ENCODE measurements at regions not wholly inside any gene's neighbourhood (a gene's known extent, or its start where the extent isn't known, plus 50 kb on each side); places are given as distances from the start of the nearest gene placed in this dataset.

- WGBS, result 32% methylated on average over 4 of the region's 5 CpGs
- Histone ChIP-seq H3K4me1 (ENCODE audit: insufficient read depth, low read length) (peaks cover 52% of the 10 kb centered on the region), H3K9ac (ENCODE audit: low read depth, low read length) (no peak overlapping the region), H3K4me3 (ENCODE audit: low read length) (no peak overlapping the region), H3K27ac (ENCODE audit: low read depth, low read length) (peak overlapping the region; percentile 59; the same call in 1 of the 2 replicates), H3K27me3 (ENCODE audit: insufficient read depth, low read length) (no peaks in the 10 kb centered on the region), H3K36me3 (ENCODE audit: insufficient read depth, low read length) (no peaks in the 10 kb centered on the region), H3K9me3 (ENCODE audit: insufficient read depth, low read depth, low read length) (no peaks in the 10 kb centered on the region)
Observed at GRCh38 chr7:18396953-18397352, 98.6 kb upstream of the HDAC9 start.

DNA sequence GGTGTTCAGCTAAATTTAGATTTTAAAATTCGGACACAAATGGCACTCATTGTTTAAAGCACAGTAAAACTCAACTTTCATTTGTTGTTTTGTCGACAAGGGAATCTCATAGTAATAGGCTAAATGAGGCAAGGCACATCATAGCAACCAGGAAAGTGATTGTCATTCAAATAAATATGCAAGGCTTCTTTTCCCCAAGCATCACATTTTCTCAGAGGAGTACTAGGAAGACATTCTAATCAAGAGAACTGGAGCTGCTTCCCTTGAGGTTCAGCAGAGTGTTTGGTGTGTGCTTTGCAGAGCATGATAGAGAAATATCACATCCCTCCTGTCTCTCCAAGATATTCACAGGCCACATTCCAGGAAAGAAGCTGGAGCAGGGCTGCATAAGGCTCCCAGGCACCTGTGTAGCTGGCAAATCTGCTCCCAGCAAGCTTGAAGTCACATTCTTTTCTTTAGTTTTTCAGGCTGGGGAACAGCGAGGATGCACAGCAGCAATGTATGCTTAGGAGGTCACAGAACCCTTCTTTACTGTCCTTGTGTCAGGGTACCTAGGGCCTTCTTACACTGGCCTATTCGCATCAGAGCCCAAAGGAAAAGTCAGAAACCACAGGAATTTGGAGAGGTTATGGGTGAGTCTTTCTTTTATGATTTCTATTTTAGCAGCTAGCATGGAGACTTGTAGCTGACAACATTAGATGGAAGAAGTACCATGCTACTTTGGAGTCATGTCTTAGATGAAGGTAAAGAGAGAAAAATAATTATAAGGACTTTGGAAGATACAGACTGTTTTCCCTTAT lies 95.9 kb upstream of the HDAC9 start:
- Histone ChIP-seq H3K36me3 (ENCODE audit: insufficient read depth, low read length) (no peaks in the 10 kb centered on the region), H3K27ac (ENCODE audit: low read depth, low read length) (peak overlapping the region; percentile 14; the same call in 1 of the 2 replicates), H3K4me3 (ENCODE audit: low read length) (no peak overlapping the region), H3K27me3 (ENCODE audit: insufficient read depth, low read length) (no peaks in the 10 kb centered on the region), H3K4me1 (ENCODE audit: insufficient read depth, low read length) (peaks cover 45% of the 10 kb centered on the region), H3K9me3 (ENCODE audit: insufficient read depth, low read depth, low read length) (no peaks in the 10 kb centered on the region), H3K9ac (ENCODE audit: low read depth, low read length) (no peak overlapping the region)
- WGBS, result 87% methylated on average over 4 of the region's 4 CpGs

DNA sequence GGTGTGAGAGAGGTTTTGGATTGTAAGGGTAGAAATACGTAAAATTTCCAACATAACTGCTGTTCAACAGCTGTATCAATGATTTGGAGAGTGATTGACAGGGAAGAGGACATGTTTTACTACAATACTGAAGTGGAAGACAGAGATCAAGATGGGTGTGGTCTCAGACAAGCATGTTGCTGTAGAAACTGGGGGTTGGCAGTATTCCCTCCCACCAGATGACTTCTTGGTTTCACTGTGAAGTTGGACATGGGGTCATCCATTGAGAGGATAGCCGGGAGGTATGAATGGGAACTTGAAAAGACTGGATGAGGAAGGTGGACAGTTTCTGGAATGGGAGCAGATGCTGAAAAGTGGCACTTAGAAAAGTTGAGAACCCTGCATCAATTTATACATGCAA lies 95.3 kb upstream of the HDAC9 start:
- WGBS, result 92% methylated on average over 2 of the region's 2 CpGs
- Histone ChIP-seq H3K4me3 (ENCODE audit: low read length) (no peak overlapping the region), H3K27me3 (ENCODE audit: insufficient read depth, low read length) (no peaks in the 10 kb centered on the region), H3K9ac (ENCODE audit: low read depth, low read length) (no peak overlapping the region), H3K9me3 (ENCODE audit: insufficient read depth, low read depth, low read length) (no peaks in the 10 kb centered on the region), H3K36me3 (ENCODE audit: insufficient read depth, low read length) (no peaks in the 10 kb centered on the region), H3K27ac (ENCODE audit: low read depth, low read length) (no peak overlapping the region), H3K4me1 (ENCODE audit: insufficient read depth, low read length) (peaks cover 45% of the 10 kb centered on the region)

DNA sequence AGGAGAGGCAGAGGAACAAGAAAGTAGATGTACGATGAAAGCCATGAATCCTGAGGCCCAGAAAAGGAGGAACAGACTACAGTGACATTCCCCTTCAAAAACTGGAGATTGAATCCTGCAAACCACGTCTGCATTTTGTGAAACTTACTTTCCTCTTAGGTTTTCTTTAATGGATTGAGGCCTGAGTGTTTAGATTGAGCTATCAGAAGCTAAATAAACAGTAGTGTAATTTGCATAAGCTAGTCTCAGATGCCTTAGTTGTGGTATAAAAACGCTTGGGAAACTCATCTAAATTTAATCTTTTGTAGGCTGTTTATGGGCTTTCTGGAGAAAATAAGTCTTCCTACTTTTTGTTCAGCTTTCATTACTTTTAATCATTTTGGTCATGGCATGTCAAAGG lies 94.8 kb upstream of the HDAC9 start:
- 90% methylated on average over 3 of the region's 3 CpGs for WGBS
- no peak overlapping the region for H3K27ac ChIP-seq (ENCODE audit: low read depth, low read length)
- H3K36me3 ChIP-seq (ENCODE audit: insufficient read depth, low read length), result no peaks in the 10 kb centered on the region
- H3K4me1 ChIP-seq (ENCODE audit: insufficient read depth, low read length), result peaks cover 45% of the 10 kb centered on the region
- no peaks in the 10 kb centered on the region for H3K27me3 ChIP-seq (ENCODE audit: insufficient read depth, low read length)
- no peak overlapping the region for H3K9ac ChIP-seq (ENCODE audit: low read depth, low read length)
- H3K4me3 ChIP-seq (ENCODE audit: low read length), result no peak overlapping the region
- no peaks in the 10 kb centered on the region for H3K9me3 ChIP-seq (ENCODE audit: insufficient read depth, low read depth, low read length)

DNA sequence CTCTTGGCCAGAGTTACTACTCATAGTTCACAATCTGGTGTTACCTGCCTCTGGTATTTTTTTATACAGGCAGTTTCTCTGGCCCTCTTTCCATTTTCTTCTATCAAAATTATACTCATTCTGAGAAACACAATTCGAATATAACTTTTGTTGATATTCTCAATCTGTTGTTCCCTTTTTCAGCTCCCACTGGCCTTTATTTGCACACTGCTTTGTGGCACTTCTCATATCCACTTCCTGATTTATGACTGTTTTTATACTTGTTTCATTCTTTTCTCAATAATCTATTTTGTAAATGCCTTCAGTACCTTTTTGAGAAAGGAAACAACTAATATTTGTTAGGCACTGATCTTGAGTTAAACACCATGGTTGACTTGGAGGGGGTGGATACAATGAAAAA lies 93.8 kb upstream of the HDAC9 start:
- no peaks in the 10 kb centered on the region for H3K36me3 ChIP-seq (ENCODE audit: insufficient read depth, low read length)
- H3K9me3 ChIP-seq (ENCODE audit: insufficient read depth, low read depth, low read length), result no peaks in the 10 kb centered on the region
- H3K4me3 ChIP-seq (ENCODE audit: low read length), result no peak overlapping the region
- 90% methylated on average over 1 of the region's 1 CpG for WGBS
- no peak overlapping the region for H3K9ac ChIP-seq (ENCODE audit: low read depth, low read length)
- no peak overlapping the region for H3K27ac ChIP-seq (ENCODE audit: low read depth, low read length)
- no peaks in the 10 kb centered on the region for H3K27me3 ChIP-seq (ENCODE audit: insufficient read depth, low read length)
- H3K4me1 ChIP-seq (ENCODE audit: insufficient read depth, low read length), result peaks cover 38% of the 10 kb centered on the region

DNA sequence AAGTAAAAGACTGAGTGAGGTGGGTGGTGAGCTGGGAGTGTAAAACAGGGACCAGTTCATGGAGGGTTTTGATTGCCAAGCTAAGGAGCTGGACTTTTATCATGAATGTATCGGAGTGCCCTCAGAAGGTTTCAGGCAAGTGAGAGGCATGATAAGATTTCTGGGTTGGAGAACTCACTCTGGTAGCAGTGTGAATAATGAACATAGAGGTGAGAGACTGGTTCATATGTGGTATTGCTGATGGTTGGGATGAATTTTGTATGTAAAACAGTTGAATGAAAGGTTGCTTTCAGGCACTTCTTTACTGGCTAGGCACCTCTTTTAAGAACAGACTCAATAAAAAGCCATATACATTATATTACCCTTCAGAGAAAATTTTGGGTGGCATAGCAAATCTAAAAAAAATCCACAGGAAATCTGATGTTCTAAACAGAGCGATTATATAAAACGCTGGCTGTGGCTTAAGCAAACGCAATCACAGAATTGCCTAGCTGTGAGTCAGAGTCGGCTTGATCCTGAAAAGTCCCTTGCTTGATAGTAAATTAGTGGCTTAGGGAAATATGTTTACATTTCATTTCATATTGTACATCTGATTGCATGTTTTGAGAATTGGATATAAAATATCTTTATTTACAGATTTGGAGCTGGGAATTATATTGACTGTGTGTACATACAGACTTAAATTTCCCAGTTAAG lies 92.9 kb upstream of the HDAC9 start:
- Histone ChIP-seq H3K36me3 (ENCODE audit: insufficient read depth, low read length) (no peaks in the 10 kb centered on the region), H3K9me3 (ENCODE audit: insufficient read depth, low read depth, low read length) (no peaks in the 10 kb centered on the region), H3K27me3 (ENCODE audit: insufficient read depth, low read length) (no peaks in the 10 kb centered on the region), H3K27ac (ENCODE audit: low read depth, low read length) (no peak overlapping the region), H3K9ac (ENCODE audit: low read depth, low read length) (no peak overlapping the region), H3K4me1 (ENCODE audit: insufficient read depth, low read length) (peaks cover 38% of the 10 kb centered on the region), H3K4me3 (ENCODE audit: low read length) (no peak overlapping the region)
- WGBS, result 93% methylated on average over 5 of the region's 5 CpGs

DNA sequence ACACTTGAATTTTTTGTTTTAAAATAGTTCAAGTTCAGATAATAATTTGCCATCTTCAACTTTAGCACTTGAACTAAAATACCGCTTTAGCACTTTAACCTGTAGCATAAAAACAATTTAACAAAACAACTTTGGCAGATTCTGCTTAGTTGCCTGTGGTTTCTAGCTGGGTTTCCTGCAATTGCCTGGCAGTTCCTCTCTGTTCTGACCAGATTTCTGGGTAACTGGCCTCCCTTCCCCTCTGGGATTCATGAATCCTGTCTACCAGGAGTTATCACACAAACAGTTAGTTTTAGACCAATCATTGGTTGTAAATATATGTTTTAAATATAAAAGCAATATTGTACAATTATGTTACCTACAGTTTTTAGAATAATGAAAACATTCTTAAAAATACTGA lies 89.8 kb upstream of the HDAC9 start:
- no peaks in the 10 kb centered on the region for H3K9me3 ChIP-seq (ENCODE audit: insufficient read depth, low read depth, low read length)
- no peak overlapping the region for H3K9ac ChIP-seq (ENCODE audit: low read depth, low read length)
- WGBS, result 96% methylated on average over 1 of the region's 1 CpG
- no peaks in the 10 kb centered on the region for H3K27me3 ChIP-seq (ENCODE audit: insufficient read depth, low read length)
- no peak overlapping the region for H3K4me3 ChIP-seq (ENCODE audit: low read length)
- H3K4me1 ChIP-seq (ENCODE audit: insufficient read depth, low read length), result peaks cover 31% of the 10 kb centered on the region
- no peak overlapping the region for H3K27ac ChIP-seq (ENCODE audit: low read depth, low read length)
- no peaks in the 10 kb centered on the region for H3K36me3 ChIP-seq (ENCODE audit: insufficient read depth, low read length)

DNA sequence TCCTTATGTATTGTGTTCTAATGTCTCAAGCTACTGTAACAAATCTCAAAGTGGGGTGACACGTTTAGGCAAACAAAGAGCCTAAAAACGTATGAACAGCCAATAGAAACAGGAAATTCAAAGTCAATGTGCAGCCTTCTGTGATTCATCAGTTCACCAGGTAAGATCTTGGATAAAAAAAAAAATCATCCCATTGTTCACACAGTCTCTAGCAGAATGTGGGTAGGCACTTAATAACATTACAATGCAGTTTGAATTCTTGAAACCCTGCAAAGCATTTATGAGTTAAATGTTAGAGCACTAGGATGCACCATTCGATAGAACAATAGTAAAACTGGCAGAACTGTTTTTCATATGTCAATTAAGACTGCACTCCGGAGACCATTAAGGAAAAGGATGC lies 88.2 kb upstream of the HDAC9 start:
- Histone ChIP-seq H3K27me3 (ENCODE audit: insufficient read depth, low read length) (no peaks in the 10 kb centered on the region), H3K9ac (ENCODE audit: low read depth, low read length) (peak overlapping the region; percentile 10; the same call in 1 of the 2 replicates), H3K4me1 (ENCODE audit: insufficient read depth, low read length) (peaks cover 31% of the 10 kb centered on the region), H3K36me3 (ENCODE audit: insufficient read depth, low read length) (no peaks in the 10 kb centered on the region), H3K9me3 (ENCODE audit: insufficient read depth, low read depth, low read length) (no peaks in the 10 kb centered on the region), H3K27ac (ENCODE audit: low read depth, low read length) (no peak overlapping the region; the same call in 1 of the 2 replicates), H3K4me3 (ENCODE audit: low read length) (no peak overlapping the region)
- WGBS, result 62% methylated on average over 3 of the region's 4 CpGs

- Histone ChIP-seq H3K4me1 (ENCODE audit: insufficient read depth, low read length) (peaks cover 31% of the 10 kb centered on the region), H3K27me3 (ENCODE audit: insufficient read depth, low read length) (no peaks in the 10 kb centered on the region), H3K27ac (ENCODE audit: low read depth, low read length) (peak overlapping the region; percentile 59), H3K9ac (ENCODE audit: low read depth, low read length) (peak overlapping the region; percentile 51; the same call in 1 of the 2 replicates), H3K4me3 (ENCODE audit: low read length) (no peak overlapping the region), H3K36me3 (ENCODE audit: insufficient read depth, low read length) (no peaks in the 10 kb centered on the region), H3K9me3 (ENCODE audit: insufficient read depth, low read depth, low read length) (no peaks in the 10 kb centered on the region)
- 77% methylated on average over 2 of the region's 2 CpGs for WGBS
Observed at GRCh38 chr7:18408461-18408860, 87.1 kb upstream of the HDAC9 start.

- H3K4me1 ChIP-seq (ENCODE audit: insufficient read depth, low read length), result peaks cover 31% of the 10 kb centered on the region
- 84% methylated on average over 4 of the region's 4 CpGs for WGBS
- peak overlapping the region; percentile 59 for H3K27ac ChIP-seq (ENCODE audit: low read depth, low read length)
Observed at GRCh38 chr7:18408868-18409267, 86.7 kb upstream of the HDAC9 start.

GRCh38 chr7:18413447-18413846 lies 82.1 kb upstream of the HDAC9 start:
- Histone ChIP-seq H3K36me3 (ENCODE audit: insufficient read depth, low read length) (no peaks in the 10 kb centered on the region), H3K4me3 (ENCODE audit: low read length) (no peak overlapping the region), H3K27ac (ENCODE audit: low read depth, low read length) (no peak overlapping the region), H3K9me3 (ENCODE audit: insufficient read depth, low read depth, low read length) (no peaks in the 10 kb centered on the region), H3K27me3 (ENCODE audit: insufficient read depth, low read length) (no peaks in the 10 kb centered on the region), H3K9ac (ENCODE audit: low read depth, low read length) (no peak overlapping the region), H3K4me1 (ENCODE audit: insufficient read depth, low read length) (peaks cover 21% of the 10 kb centered on the region)
- no CpG with 5 or more reads among the region's 1 CpG for WGBS

More at GRCh38 chr7:18408868-18409267, 86.7 kb upstream of the HDAC9 start:
- Histone ChIP-seq H3K9ac (ENCODE audit: low read depth, low read length) (peak overlapping the region; percentile 51; the same call in 1 of the 2 replicates), H3K9me3 (ENCODE audit: insufficient read depth, low read depth, low read length) (no peaks in the 10 kb centered on the region), H3K36me3 (ENCODE audit: insufficient read depth, low read length) (no peaks in the 10 kb centered on the region), H3K27me3 (ENCODE audit: insufficient read depth, low read length) (no peaks in the 10 kb centered on the region), H3K4me3 (ENCODE audit: low read length) (no peak overlapping the region)

Measured in HUES64 (cell line).